ENCODE measurements at regions not wholly inside any gene's neighbourhood (a gene's known extent, or its start where the extent isn't known, plus 50 kb on each side); places are given as distances from the start of the nearest gene placed in this dataset.

- no peak for DNase-seq (ENCODE audit: low spot score)
Observed at GRCh38 chr1:96409087-96409486, 312.5 kb upstream of the PTBP2 start.

GRCh38 chr1:96409689-96410088 is 311.9 kb upstream of the PTBP2 start:
- no peaks in the 10 kb centered on the region for H3K27me3 ChIP-seq (ENCODE audit: control insufficient read depth in 4 of 4, insufficient read depth in 4 of 4, low read length in 3 of 4)
- WGBS: 74% methylated on average over 3 of the region's 3 CpGs

More at GRCh38 chr1:96409087-96409486, 312.5 kb upstream of the PTBP2 start:
- no peak for TF ChIP-seq YY1 (IDR thresholded peaks at IDR 0.05)
- peak in 1 of 2 donors; percentile 12 for TF ChIP-seq HNF4A (conservative IDR thresholded peaks at IDR 0.05)
- Histone ChIP-seq H3K9me3 (ENCODE audit: control insufficient read depth in 4 of 4, low read length in 3 of 4) (no peaks in the 10 kb centered on the region), H3K27me3 (ENCODE audit: control insufficient read depth in 4 of 4, insufficient read depth in 4 of 4, low read length in 3 of 4) (no peaks in the 10 kb centered on the region), H3K4me1 (ENCODE audit: control insufficient read depth in 4 of 4, insufficient read depth in 4 of 4, low read length in 3 of 4) (no peaks in the 10 kb centered on the region), H3K36me3 (ENCODE audit: control insufficient read depth in 4 of 4, insufficient read depth in 3 of 4, low read depth in 1 of 4, low read length in 3 of 4) (no peaks in the 10 kb centered on the region), H3K4me3 (ENCODE audit: low read depth in 1 of 3, low read length in 3 of 3) (no peak overlapping the region), H3K9ac (ENCODE audit: low read depth in 1 of 2, low read length in 2 of 2) (no peak overlapping the region), H3K27ac (ENCODE audit: low read depth in 1 of 2, low read length in 2 of 2) (no peak overlapping the region)
- 37% methylated on average over 4 of the region's 4 CpGs for WGBS

More at GRCh38 chr1:96409689-96410088, 311.9 kb upstream of the PTBP2 start:
- DNase-seq (ENCODE audit: low spot score): no peak
- H3K9me3 ChIP-seq (ENCODE audit: control insufficient read depth in 4 of 4, low read length in 3 of 4): no peaks in the 10 kb centered on the region
- H3K4me3 ChIP-seq (ENCODE audit: low read depth in 1 of 3, low read length in 3 of 3): no peak overlapping the region
- no peak overlapping the region for H3K27ac ChIP-seq (ENCODE audit: low read depth in 1 of 2, low read length in 2 of 2)
- H3K36me3 ChIP-seq (ENCODE audit: control insufficient read depth in 4 of 4, insufficient read depth in 3 of 4, low read depth in 1 of 4, low read length in 3 of 4): no peaks in the 10 kb centered on the region
- H3K4me1 ChIP-seq (ENCODE audit: control insufficient read depth in 4 of 4, insufficient read depth in 4 of 4, low read length in 3 of 4): no peaks in the 10 kb centered on the region
- no peak overlapping the region for H3K9ac ChIP-seq (ENCODE audit: low read depth in 1 of 2, low read length in 2 of 2)
- TF ChIP-seq TAF1 (conservative IDR thresholded peaks at IDR 0.05): no peak
- TF ChIP-seq FOXA2 (IDR thresholded peaks at IDR 0.05): no peak
- no peak for TF ChIP-seq CTCF (IDR thresholded peaks at IDR 0.05; ENCODE audit: low read depth, low read length, missing input control)
- no peak for TF ChIP-seq ZBTB33 (IDR thresholded peaks at IDR 0.05)
- TF ChIP-seq HNF4A (conservative IDR thresholded peaks at IDR 0.05): no peak
- no peak for TF ChIP-seq EGR1 (IDR thresholded peaks at IDR 0.05; ENCODE audit: low read depth in 2 of 2)
- no peak for TF ChIP-seq SP1 (IDR thresholded peaks at IDR 0.05)
- no peak for TF ChIP-seq RAD21 (IDR thresholded peaks at IDR 0.05)
- no peak for TF ChIP-seq YY1 (IDR thresholded peaks at IDR 0.05)
- TF ChIP-seq RXRA (IDR thresholded peaks at IDR 0.05): no peak
- TF ChIP-seq GABPA (IDR thresholded peaks at IDR 0.05 in 1 of 2, conservative IDR thresholded peaks at IDR 0.05 in 1 of 2): no peak
- TF ChIP-seq ATF3 (IDR thresholded peaks at IDR 0.05): no peak
- no peak for TF ChIP-seq MAX (IDR thresholded peaks at IDR 0.05)

Data from liver (tissue), 8 donors.